Loucy (cell line): ENCODE measurements at regions not wholly inside any gene's neighbourhood (a gene's known extent, or its start where the extent isn't known, plus 50 kb on each side); places are given as distances from the start of the nearest gene placed in this dataset.

Experiments
- CTCF ChIP-seq: fragments of 200-600 bp; sonication (generic); conservative IDR thresholded peaks from 2 replicates; pipeline ENCODE4 v1.5.1; 2014; ENCODE audit warnings: mild to moderate bottlenecking, antibody characterized with exemption, low read length
- EZH2phosphoT487 ChIP-seq: fragments of 200-600 bp; IDR thresholded peaks from 2 replicates; pipeline ENCODE4 v1.6.1; 2018; ENCODE audit warnings: antibody characterized with exemption, mild to moderate bottlenecking, moderate library complexity, borderline replicate concordance

DNA sequence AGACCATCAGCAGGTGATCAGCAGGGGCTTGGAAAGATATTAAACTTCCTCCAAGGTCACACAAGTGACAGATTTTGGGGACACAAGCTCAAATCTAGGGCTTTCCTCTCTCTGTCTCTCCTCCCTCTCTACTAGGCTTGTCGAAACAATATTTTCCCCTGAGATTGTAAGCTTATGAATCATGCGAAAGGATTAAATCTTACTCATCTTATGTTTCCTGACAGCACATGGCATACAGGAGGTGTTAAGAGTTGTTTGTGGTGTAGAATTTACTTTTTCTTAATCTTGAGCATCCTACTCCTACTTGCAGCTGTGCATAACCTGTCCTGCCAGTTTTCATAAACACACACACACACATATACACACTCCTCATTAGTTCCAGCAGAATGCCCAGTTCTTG lies 186.3 kb downstream of the MARCHF11 start:
- TF ChIP-seq CTCF (no peak), EZH2phosphoT487 (no peak)
